ENCODE measurements at regions not wholly inside any gene's neighbourhood (a gene's known extent, or its start where the extent isn't known, plus 50 kb on each side); places are given as distances from the start of the nearest gene placed in this dataset.

GRCh38 chr12:125208334-125208733, 143.1 kb downstream of the AACS start:
- H3K27ac Mint-ChIP-seq, result no peak overlapping the region
- DNase-seq (ENCODE audit: low spot score in 2 of 2, unreplicated experiment in 2 of 2), result no peak
- H3K9me3 Mint-ChIP-seq, result no peaks in the 10 kb centered on the region
- H3K4me1 Mint-ChIP-seq, result no peaks in the 10 kb centered on the region
- no peak overlapping the region for H3K4me3 Mint-ChIP-seq
- TF ChIP-seq CTCF (IDR thresholded peaks at IDR 0.05; ENCODE audit: unreplicated experiment), result no peak
- H3K36me3 Mint-ChIP-seq, result no peaks in the 10 kb centered on the region
- peaks cover 71% of the 10 kb centered on the region for H3K27me3 Mint-ChIP-seq (ENCODE audit: low read depth)

GRCh38 chr12:125208942-125209341, 143.7 kb downstream of the AACS start:
- H3K27me3 Mint-ChIP-seq (ENCODE audit: low read depth), result peaks cover 74% of the 10 kb centered on the region
- no peaks in the 10 kb centered on the region for H3K36me3 Mint-ChIP-seq
- no peaks in the 10 kb centered on the region for H3K9me3 Mint-ChIP-seq
- no peak for TF ChIP-seq CTCF (IDR thresholded peaks at IDR 0.05; ENCODE audit: unreplicated experiment)
- no peak overlapping the region for H3K27ac Mint-ChIP-seq
- no peak overlapping the region for H3K4me3 Mint-ChIP-seq
- no peaks in the 10 kb centered on the region for H3K4me1 Mint-ChIP-seq
- DNase-seq (ENCODE audit: low spot score in 2 of 2, unreplicated experiment in 2 of 2), result no peak

GRCh38 chr12:125210104-125210755, 145.0 kb downstream of the AACS start:
- Mint-ChIP-seq H3K36me3 (no peaks in the 10 kb centered on the region), H3K4me1 (no peaks in the 10 kb centered on the region), H3K4me3 (no peak overlapping the region), H3K27me3 (ENCODE audit: low read depth) (peaks cover 80% of the 10 kb centered on the region), H3K9me3 (no peaks in the 10 kb centered on the region), H3K27ac (no peak overlapping the region)
- no peak for DNase-seq (ENCODE audit: low spot score in 2 of 2, unreplicated experiment in 2 of 2)
- no peak for TF ChIP-seq CTCF (IDR thresholded peaks at IDR 0.05; ENCODE audit: unreplicated experiment)

GRCh38 chr12:125211464-125211863, 146.2 kb downstream of the AACS start:
- H3K36me3 Mint-ChIP-seq, result no peaks in the 10 kb centered on the region
- H3K9me3 Mint-ChIP-seq, result no peaks in the 10 kb centered on the region
- no peak overlapping the region for H3K27ac Mint-ChIP-seq
- H3K27me3 Mint-ChIP-seq (ENCODE audit: low read depth), result peaks cover 70% of the 10 kb centered on the region
- no peak for DNase-seq (ENCODE audit: low spot score in 2 of 2, unreplicated experiment in 2 of 2)
- no peaks in the 10 kb centered on the region for H3K4me1 Mint-ChIP-seq
- no peak overlapping the region for H3K4me3 Mint-ChIP-seq
- no peak for TF ChIP-seq CTCF (IDR thresholded peaks at IDR 0.05; ENCODE audit: unreplicated experiment)

- Mint-ChIP-seq H3K27me3 (ENCODE audit: low read depth) (peaks cover 62% of the 10 kb centered on the region), H3K27ac (no peak overlapping the region), H3K4me3 (no peak overlapping the region)
These were observed 149.1 kb downstream of the AACS start for GRCh38 chr12:125214289-125214688.

More at GRCh38 chr12:125214289-125214688, 149.1 kb downstream of the AACS start:
- no peaks in the 10 kb centered on the region for H3K4me1 Mint-ChIP-seq
- no peaks in the 10 kb centered on the region for H3K36me3 Mint-ChIP-seq
- DNase-seq (ENCODE audit: low spot score in 2 of 2, unreplicated experiment in 2 of 2), result no peak
- H3K9me3 Mint-ChIP-seq, result no peaks in the 10 kb centered on the region
- no peak for TF ChIP-seq CTCF (IDR thresholded peaks at IDR 0.05; ENCODE audit: unreplicated experiment)

Measured in mesothelial cell of epicardium (in vitro differentiated cells).